ENCODE measurements at regions not wholly inside any gene's neighbourhood (a gene's known extent, or its start where the extent isn't known, plus 50 kb on each side); places are given as distances from the start of the nearest gene placed in this dataset.

GRCh38 chr7:22582863-22583622 lies 83.1 kb upstream of the STEAP1B start:
- no peak for TF ChIP-seq CTCF (IDR thresholded peaks at IDR 0.05)
- intact Hi-C loops (cut with DNase I) = loop anchor here in 1 of 10 donors (2.0 kb wide), 1 partner anchor 16 kb away; no protein-coding TSS in a partner anchor
- ATAC-seq (peak in 6 of 8 donors; percentile 16 to 70 (median 64)), DNase-seq (no peak)
- Histone ChIP-seq H3K4me3 (no peak overlapping the region), H3K36me3 (no peaks in the 10 kb centered on the region), H3K27me3 (no peaks in the 10 kb centered on the region), H3K4me1 (peaks cover 6 to 57% (median 46%) of the 10 kb centered on the region in 9 donors), H3K27ac (peak overlapping the region in 5 of 10 donors; percentile 6 to 58 (median 42)), H3K9me3 (no peaks in the 10 kb centered on the region)
- 64 to 70% methylated on average over 7 of the region's 7 CpGs for WGBS, 2 donors

GRCh38 chr7:22581099-22581498 lies 81.1 kb upstream of the STEAP1B start:
- Histone ChIP-seq H3K4me1 (peaks cover 4 to 59% (median 44%) of the 10 kb centered on the region in 9 donors), H3K9me3 (no peaks in the 10 kb centered on the region), H3K27me3 (no peaks in the 10 kb centered on the region), H3K36me3 (no peaks in the 10 kb centered on the region), H3K27ac (no peak overlapping the region), H3K4me3 (no peak overlapping the region)
- intact Hi-C loops (cut with DNase I) = no loop called here
- DNase-seq = no peak
- TF ChIP-seq CTCF (IDR thresholded peaks at IDR 0.05) = no peak
- 92 to 94% methylated on average over 3 of the region's 3 CpGs for WGBS, 2 donors
- ATAC-seq = no peak

- H3K27me3 ChIP-seq = no peaks in the 10 kb centered on the region
- no peak for TF ChIP-seq CTCF (IDR thresholded peaks at IDR 0.05)
- H3K27ac ChIP-seq = no peak overlapping the region
- ATAC-seq = no peak
- WGBS, 2 donors = 90 to 97% methylated on average over 2 of the region's 2 CpGs
- intact Hi-C loops (cut with DNase I) = loop anchor here in 2 of 10 donors (5.0 kb wide), 1 partner anchor 147 kb away; the partner anchor contains the start of gene IL6 (in 2 of the 2)
- H3K4me1 ChIP-seq = peaks cover 4 to 60% (median 41%) of the 10 kb centered on the region in 9 donors
- no peaks in the 10 kb centered on the region for H3K9me3 ChIP-seq
- no peak overlapping the region for H3K4me3 ChIP-seq
- DNase-seq = no peak
- H3K36me3 ChIP-seq = no peaks in the 10 kb centered on the region
Observed at GRCh38 chr7:22579961-22580360, 80.0 kb upstream of the STEAP1B start.

- H3K27me3 ChIP-seq = no peaks in the 10 kb centered on the region
- no peaks in the 10 kb centered on the region for H3K9me3 ChIP-seq
- 63 to 70% methylated on average over 5 of the region's 5 CpGs for WGBS, 2 donors
- intact Hi-C loops (cut with DNase I) = loop anchor here in 2 of 10 donors (5.0 kb wide), 1 partner anchor 149 kb away; the partner anchor contains the start of gene IL6 (in 2 of the 2)
- no peak for TF ChIP-seq CTCF (IDR thresholded peaks at IDR 0.05)
- H3K27ac ChIP-seq = peak overlapping the region in 9 of 10 donors; percentile 56 to 85 (median 72)
- H3K36me3 ChIP-seq = peaks cover 0 to 5% (median 0%) of the 10 kb centered on the region in 9 donors
- H3K4me3 ChIP-seq = no peak overlapping the region
- no peak for DNase-seq
- peak in 7 of 8 donors; percentile 43 to 76 (median 70) for ATAC-seq
- H3K4me1 ChIP-seq = peaks cover 0 to 46% (median 23%) of the 10 kb centered on the region in 9 donors
Observed at GRCh38 chr7:22578007-22578733, 78.2 kb upstream of the STEAP1B start.
